ENCODE measurements at regions not wholly inside any gene's neighbourhood (a gene's known extent, or its start where the extent isn't known, plus 50 kb on each side); places are given as distances from the start of the nearest gene placed in this dataset.

- TF ChIP-seq ZC3H10 (CRISPR knock-in tag; IDR thresholded peaks at IDR 0.05) (no peak), ZFP30 (CRISPR knock-in tag; IDR thresholded peaks at IDR 0.05) (no peak), RARB (CRISPR knock-in tag; IDR thresholded peaks at IDR 0.05) (no peak), CSRNP3 (CRISPR knock-in tag; IDR thresholded peaks at IDR 0.05) (no peak), POU6F1 (CRISPR knock-in tag; IDR thresholded peaks at IDR 0.05; ENCODE audit: borderline replicate concordance, low read depth) (no peak)
These were observed 588.2 kb upstream of the TENM4 start for GRCh38 chr11:80028998-80029397.

Measured in SK-N-SH treated with all-trans-retinoic acid at 6 μM for 48 hours (cell line).